DMS79 (cell line): ENCODE measurements at regions not wholly inside any gene's neighbourhood (a gene's known extent, or its start where the extent isn't known, plus 50 kb on each side); places are given as distances from the start of the nearest gene placed in this dataset.
"Not testable (repeated sequence)": the region's sequence is repeated elsewhere in the genome, so short reads cannot be mapped to it uniquely, and the experiment has no call there.

ENCODE experiments used
- DNase-seq: peaks from one replicate; lab custom pipeline; 2025; lab: John Stamatoyannopoulos, UW

- DNase-seq = not testable (repeated sequence)
Observed at GRCh38 chr2:238723740-238724320, 124.1 kb upstream of the TWIST2 start.

- no peak for DNase-seq
Observed at GRCh38 chr2:238724728-238725127, 123.2 kb upstream of the TWIST2 start.

GRCh38 chr2:238725298-238725697, 122.6 kb upstream of the TWIST2 start:
- DNase-seq = no peak

- DNase-seq = no peak
Observed at GRCh38 chr2:238726670-238727584, 121.0 kb upstream of the TWIST2 start.

- no peak for DNase-seq
Observed at GRCh38 chr2:238727585-238728329, 120.1 kb upstream of the TWIST2 start.

- DNase-seq = no peak
Observed at GRCh38 chr2:238728330-238729260, 119.3 kb upstream of the TWIST2 start.

GRCh38 chr2:238729261-238729935, 118.5 kb upstream of the TWIST2 start:
- no peak for DNase-seq

- DNase-seq = no peak
Observed at GRCh38 chr2:238730001-238730669, 117.8 kb upstream of the TWIST2 start.

- no peak for DNase-seq
Observed at GRCh38 chr2:238730881-238731280, 117.0 kb upstream of the TWIST2 start.

- no peak for DNase-seq
Observed at GRCh38 chr2:238731961-238732360, 115.9 kb upstream of the TWIST2 start.

GRCh38 chr2:238738917-238739316, 109.0 kb upstream of the TWIST2 start:
- no peak for DNase-seq

GRCh38 chr2:238739668-238740067, 108.2 kb upstream of the TWIST2 start:
- DNase-seq = no peak

- DNase-seq = no peak
Observed at GRCh38 chr2:238741277-238741676, 106.6 kb upstream of the TWIST2 start.

- DNase-seq = no peak
Observed at GRCh38 chr2:238742066-238742465, 105.8 kb upstream of the TWIST2 start.

GRCh38 chr2:238742664-238743063, 105.2 kb upstream of the TWIST2 start:
- no peak for DNase-seq

- DNase-seq = no peak
Observed at GRCh38 chr2:238743243-238744065, 104.4 kb upstream of the TWIST2 start.

GRCh38 chr2:238744951-238745350, 102.9 kb upstream of the TWIST2 start:
- no peak for DNase-seq

GRCh38 chr2:238745997-238746396, 101.9 kb upstream of the TWIST2 start:
- no peak for DNase-seq

GRCh38 chr2:238747114-238747513, 100.8 kb upstream of the TWIST2 start:
- DNase-seq = no peak

GRCh38 chr2:238747557-238747956, 100.3 kb upstream of the TWIST2 start:
- no peak for DNase-seq
